Fibroblast of pulmonary artery (primary cell): ENCODE measurements at regions not wholly inside any gene's neighbourhood (a gene's known extent, or its start where the extent isn't known, plus 50 kb on each side); places are given as distances from the start of the nearest gene placed in this dataset.

Experiments used
- DNase-seq: peaks from one replicate; pipeline ENCODE4 v3.0.0-alpha.2; 2010; ENCODE audit warnings: low read depth
- H3K4me3 ChIP-seq: replicated peaks from 2 replicates; pipeline ENCODE4 v1.5.1; 2011; ENCODE audit warnings: low read depth, mild to moderate bottlenecking, control low read depth, low read length, moderate library complexity
- CTCF ChIP-seq: IDR thresholded peaks from 2 replicates; pipeline ENCODE4 v1.5.1; 2011; ENCODE audit warnings: mild to moderate bottlenecking, control low read depth, low read length, inconsistent platforms; ENCODE audit errors: missing control alignments

DNA sequence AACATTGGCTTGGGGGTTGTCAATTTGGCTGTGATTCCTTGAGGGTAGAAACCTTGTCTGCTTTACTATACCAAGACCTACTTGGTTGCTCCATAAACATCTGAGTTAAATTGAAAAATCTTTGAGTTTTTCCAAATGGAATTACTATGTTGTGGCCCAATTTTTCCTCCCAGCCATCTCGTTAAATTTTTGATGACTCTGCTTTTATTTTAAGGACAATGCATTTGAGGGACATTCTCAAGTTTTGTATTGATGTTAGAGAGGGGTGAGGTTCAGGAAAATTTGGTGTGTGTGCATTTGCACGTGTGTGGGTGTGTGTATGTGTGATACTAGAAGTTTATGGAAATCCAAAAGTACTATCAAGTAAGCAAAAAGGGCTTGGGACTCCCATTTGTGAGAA lies 491.4 kb upstream of the KLF4 start:
- TF ChIP-seq CTCF = no peak
- DNase-seq = no peak
- H3K4me3 ChIP-seq = no peak overlapping the region

DNA sequence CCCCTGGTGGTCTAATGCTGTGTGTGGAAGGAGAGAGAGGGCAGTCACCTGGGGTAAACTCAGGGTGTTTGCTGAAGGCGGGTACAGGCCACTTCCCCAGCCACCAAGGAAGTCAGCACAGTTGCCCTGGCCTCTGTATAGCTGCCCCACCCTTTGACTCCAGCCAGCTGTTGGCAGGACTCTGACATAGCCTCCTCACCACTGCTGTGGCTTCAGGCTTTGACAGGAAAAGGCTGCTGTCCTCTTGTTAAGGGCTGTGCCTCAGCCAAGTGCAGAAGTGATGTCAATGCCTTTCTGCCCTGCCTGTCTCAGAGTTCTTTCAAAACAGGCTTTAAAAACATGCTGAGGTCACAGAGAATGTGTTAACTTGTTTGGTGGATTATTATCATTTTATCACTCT lies 487.2 kb upstream of the KLF4 start:
- no peak overlapping the region for H3K4me3 ChIP-seq
- no peak for TF ChIP-seq CTCF
- peak; percentile 37 for DNase-seq

GRCh38 chr9:107975426-107976010 lies 485.9 kb upstream of the KLF4 start:
- H3K4me3 ChIP-seq = no peak overlapping the region
- peak; percentile 35 for DNase-seq
- TF ChIP-seq CTCF = no peak

- H3K4me3 ChIP-seq = no peak overlapping the region
- no peak for TF ChIP-seq CTCF
- DNase-seq = no peak
These were observed 483.9 kb upstream of the KLF4 start for GRCh38 chr9:107973451-107973850.

- no peak for DNase-seq
- TF ChIP-seq CTCF = no peak
- H3K4me3 ChIP-seq = no peak overlapping the region
These were observed 482.8 kb upstream of the KLF4 start for GRCh38 chr9:107972346-107972745.

DNA sequence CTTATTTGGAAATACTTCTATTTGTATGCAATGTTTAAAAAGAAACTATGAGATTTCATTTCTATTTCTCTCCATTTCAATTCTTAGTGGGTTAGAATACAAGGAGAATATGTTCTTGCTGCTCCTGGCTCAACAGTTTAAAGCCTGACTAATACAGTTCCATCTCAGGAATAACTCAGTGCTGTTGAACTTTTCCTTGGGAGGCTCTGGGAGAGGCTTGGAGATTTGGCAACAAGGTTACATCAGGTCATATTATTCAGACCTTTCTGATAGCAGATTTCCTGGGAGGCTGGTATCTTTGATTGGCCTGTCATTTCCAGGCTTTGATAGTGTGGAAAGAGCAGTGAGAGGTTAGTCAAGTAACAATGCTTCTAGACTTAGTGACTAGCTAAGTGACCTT lies 481.7 kb upstream of the KLF4 start:
- H3K4me3 ChIP-seq = no peak overlapping the region
- DNase-seq = peak; percentile 24
- no peak for TF ChIP-seq CTCF

DNA sequence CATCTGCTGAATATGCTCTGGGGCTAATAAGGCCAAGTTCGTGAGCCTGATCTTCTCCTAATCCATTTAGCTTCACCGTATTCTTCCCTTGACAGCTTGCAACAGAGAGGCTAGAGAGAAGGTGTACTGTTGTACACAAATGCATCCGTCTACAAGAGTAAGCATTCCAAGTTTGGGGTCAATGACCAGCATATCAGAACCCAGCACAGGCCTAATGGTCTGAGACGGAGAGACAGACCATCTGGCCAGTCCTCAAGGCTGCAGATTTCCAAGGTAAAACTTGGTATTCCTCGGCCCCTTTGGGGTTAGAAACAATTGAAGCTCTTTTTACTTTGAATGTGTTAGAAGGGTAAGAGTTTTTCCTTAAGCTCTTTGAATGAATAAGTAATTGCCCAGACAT lies 481.2 kb upstream of the KLF4 start:
- H3K4me3 ChIP-seq = no peak overlapping the region
- DNase-seq = no peak
- no peak for TF ChIP-seq CTCF
